Amygdala (tissue), 56 donors: ENCODE measurements at regions not wholly inside any gene's neighbourhood (a gene's known extent, or its start where the extent isn't known, plus 50 kb on each side); places are given as distances from the start of the nearest gene placed in this dataset.

Experiments
- DNase-seq, 56 donors: peaks; one replicate each; lab custom pipeline; 2025; lab: John Stamatoyannopoulos, UW

DNA sequence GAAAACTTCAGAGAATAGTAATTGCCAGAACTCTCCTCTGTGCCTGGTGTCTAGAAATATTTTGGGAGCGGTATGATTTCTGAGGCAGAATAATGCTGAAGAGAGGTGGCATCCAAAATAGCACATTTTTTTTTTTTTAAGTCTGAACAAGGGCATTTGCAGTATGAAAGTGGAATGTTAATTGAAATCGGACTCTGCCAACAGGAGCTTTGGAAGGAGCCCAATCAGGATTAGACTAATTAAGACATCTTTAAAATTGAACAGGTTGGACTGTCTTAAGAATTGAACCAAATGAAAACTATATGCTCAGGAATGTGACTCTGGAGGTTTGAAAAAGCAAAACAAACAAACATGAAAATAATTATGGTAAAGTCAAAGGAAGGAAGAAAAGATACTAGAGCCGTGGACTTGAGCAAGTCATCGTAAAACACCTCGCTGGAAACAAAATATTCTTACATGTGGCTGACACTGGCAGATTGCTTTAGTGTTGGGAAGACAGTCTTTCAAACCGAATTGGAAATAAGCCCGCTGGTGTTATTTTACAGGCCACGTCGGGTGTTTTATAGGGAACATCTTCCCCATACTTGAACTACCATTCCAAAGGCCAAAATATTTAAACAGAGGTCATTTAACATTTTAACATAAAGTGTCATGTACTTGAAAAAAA lies 436.3 kb downstream of the VRK1 start:
- no peak for DNase-seq

DNA sequence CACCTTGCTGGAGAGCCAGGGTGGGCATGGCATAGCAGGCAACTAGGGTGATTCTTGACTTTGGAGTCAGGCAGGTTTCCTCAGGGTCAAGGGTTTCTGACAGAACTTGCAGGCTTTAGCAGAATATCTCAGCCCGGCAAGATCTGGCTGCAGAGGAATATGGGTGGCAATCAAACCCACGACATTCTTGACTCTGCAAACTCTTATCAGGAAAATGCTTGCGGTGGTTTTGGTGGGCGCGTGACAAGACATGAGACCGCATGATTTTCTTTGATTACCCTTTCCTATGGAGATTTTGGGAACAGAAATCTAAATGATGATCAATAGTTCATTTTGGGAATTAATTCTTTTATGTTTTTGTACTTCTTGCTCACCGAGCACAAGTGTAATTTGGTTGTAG lies 449.5 kb downstream of the VRK1 start:
- no peak for DNase-seq

DNA sequence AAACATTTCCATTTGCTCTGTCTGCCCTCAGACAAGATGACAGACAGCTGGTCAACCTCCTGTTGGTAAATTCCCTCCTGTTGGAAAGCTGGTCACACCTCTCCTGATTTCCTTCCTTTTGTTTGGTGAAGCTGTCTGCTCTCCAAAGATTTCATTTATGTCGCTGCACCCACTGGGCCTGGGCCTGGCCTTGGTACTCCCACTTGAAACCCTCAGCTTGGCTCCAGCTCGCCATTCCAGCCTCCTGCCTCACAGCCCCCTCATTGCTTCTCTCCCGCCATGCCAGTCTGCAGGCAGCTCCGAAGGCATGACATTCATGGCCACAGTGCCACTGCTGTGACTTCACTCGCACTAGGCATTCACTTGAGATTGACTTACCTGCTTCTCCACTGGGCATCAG lies 451.8 kb downstream of the VRK1 start:
- no peak for DNase-seq

DNA sequence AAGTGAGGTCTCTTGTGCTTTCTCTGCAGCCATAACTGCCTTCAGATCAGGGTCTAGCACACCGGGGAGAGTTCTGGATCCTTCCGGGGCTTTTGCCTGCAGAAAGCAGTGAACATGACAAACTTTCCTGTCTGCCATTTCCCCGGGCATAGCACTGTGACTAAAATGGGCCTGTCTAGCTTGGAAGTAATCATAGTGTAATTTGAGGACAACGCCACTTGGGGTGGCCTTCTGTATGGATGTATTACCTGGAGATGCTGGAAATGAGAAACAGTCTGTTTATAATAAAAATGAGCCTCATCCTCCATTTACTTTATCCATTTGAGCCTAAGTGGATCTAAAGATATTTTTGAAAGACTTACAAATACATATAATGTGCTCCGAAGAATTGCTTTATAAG lies 453.7 kb downstream of the VRK1 start:
- DNase-seq = no peak

DNA sequence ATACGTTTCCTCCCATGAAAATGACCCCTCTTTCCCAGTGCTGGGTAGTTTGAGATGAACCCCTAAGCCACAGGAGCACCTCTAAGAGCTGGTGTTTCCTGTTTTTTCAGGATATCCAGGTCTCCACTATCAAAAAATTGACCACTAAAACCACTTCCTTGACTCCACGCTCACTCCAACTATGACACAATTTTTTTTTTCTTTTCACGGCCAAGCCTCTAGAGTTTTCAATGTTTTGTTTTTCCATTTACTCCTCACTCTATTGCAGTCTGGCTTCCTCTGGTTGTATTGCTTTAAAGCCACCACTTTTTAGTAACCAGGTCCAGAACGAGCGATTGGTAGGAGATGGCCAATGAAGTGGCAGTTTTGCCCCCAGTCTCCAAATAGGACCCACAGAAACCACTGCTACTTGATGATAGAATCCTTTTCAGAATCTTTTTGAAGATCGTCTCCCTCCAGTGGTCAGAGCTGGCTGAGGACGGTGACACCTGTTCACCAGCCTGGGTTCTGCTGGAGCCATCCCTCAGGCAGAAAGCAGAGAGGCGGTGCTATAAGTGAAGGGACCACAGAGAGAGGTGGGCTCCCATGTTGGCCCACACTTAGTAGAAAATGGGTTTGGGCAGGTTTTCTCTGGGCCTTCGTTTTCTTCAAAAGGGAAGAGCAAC lies 454.4 kb downstream of the VRK1 start:
- DNase-seq = no peak

DNA sequence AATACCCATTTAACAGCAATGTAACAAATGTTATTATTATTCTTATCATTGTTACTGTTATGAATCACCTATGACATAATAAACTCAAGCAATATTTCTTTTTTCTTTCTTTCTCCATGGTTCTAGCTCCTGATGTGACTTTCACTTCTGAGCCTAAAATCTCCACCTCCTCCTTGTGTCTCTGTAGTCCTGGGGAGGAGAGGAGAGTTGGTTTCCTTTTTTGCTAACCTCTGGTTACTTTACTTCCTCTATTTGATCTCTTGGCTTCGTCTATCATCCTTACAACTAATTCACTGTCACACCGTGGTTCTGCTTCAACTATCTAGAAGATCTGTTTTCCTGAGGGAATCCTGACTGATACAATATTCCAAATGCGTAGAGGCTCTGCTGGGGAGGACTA lies 456.6 kb downstream of the VRK1 start:
- DNase-seq = no peak

DNA sequence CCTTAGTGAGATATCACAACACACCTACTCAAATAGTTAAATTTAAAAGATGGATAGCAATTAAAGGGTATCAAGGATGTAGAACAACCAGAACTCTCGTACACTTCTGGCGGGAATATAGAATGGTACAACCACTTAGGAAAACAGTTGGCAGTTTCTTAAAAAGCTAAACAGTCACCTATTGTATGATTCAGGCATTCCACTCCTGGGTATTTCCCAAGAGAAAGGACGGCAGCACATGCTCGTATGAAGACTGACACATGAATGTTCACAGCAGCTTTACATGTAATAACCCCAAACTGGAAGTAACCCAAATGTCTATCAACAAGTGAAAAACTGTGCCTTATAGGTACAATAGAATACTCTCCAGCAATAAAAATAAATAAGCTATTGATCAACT lies 465.2 kb downstream of the VRK1 start:
- DNase-seq = no peak

DNA sequence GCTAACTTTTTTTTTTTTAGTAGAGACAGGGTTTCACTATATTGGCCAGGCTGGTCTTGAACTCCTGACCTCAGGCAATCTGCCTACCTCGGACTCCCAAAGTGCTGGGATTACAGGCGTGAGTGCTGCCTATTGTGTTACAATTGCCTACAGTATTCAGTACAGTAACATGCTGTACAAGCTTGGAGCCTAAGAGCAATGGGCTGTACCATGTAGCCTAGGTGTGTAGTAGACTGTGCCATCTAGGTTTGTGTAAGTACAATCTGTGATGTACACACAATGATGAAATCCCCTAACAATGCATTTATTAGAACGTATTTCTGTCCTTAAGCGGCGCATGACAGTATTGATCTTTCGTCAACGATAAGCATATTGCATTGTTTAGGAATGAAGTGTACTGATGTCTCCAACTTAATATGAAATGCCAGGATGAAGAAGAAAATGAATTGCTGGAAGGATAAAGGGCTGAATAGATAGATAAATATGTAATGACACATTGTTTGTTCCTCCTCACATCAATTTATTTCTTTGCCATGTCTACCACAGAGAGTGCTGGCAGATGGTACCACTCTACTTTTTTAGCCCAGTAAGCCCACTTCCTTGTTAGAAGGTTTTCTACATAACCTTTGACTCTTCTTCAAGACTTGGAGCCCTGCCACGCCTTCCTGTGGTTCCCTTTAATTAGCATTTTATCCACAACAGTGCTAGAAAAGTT lies 467.5 kb downstream of the VRK1 start:
- no peak for DNase-seq

DNA sequence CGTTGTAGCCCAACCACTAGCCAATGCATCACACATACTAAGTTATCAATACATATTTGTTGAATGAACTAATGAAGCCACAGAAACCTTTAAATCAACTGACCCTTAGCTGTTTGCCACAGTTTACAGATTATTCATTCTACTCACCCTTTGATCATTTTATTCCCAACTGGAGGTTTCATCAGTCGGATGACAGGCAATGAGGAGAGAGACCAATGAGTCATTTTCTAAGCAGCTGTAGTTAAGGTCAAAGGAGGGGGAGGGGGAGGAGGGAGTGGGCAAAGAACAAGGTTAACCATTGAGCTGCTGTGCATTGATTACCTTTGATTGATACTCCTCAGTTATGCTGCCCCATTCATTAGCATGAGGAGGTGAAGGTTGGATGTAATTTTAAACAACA lies 469.5 kb downstream of the VRK1 start:
- no peak for DNase-seq

DNA sequence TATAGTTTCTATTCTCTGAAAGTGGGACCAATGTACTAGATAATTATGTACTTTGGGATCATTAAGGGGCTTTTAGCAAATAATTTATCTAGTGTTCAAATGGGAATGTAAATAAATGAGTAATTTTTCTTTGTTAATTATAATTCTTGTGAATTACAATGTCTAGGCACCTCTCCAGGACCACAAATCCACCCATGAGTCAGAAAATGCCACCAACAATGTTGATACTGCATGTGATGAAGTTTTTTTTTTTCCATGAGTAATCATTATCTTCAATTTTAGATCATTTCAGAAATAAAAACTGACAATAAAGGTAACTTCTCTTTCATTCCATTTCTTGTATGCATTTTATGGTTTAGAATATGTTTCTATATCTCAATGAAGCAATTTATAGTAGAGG lies 470.3 kb downstream of the VRK1 start:
- no peak for DNase-seq

DNA sequence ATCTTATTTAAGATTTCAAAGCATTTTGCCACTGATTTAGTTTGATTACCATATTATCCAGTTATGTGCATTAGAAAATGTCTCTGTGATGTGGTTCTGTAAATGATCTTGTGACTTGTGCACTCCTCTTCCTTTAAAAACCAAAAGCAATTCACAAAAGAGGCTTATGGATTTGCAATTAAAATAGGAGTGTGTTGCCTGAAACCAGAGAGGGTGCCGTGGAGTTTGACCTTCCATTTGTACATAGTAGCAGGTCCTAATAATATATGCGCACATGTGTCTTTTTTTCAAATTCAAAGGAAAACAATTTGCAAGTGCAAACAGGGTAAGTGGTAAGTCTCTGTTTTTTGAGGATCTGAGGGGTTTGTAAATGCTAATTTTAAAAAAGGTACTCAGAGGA lies 470.9 kb downstream of the VRK1 start:
- DNase-seq = no peak

DNA sequence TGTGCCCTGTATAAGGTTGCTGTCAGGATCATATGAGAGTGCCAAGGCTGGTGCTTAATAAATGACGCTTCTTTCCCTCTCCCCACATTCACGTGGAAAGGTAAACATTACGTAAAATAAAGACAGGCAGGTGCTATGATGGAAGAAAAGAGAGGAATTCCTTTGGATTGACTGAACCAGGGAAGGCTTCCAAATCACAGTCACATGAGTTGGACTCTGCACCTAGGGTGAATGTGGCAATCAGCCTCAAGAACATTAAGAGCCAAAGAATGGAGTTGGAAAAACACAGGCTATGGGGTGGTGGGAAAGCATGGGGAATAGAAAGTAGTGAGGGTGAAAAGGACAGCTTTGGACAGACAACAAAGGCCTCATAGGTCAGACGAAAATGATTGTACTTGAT lies 473.1 kb downstream of the VRK1 start:
- DNase-seq = no peak

DNA sequence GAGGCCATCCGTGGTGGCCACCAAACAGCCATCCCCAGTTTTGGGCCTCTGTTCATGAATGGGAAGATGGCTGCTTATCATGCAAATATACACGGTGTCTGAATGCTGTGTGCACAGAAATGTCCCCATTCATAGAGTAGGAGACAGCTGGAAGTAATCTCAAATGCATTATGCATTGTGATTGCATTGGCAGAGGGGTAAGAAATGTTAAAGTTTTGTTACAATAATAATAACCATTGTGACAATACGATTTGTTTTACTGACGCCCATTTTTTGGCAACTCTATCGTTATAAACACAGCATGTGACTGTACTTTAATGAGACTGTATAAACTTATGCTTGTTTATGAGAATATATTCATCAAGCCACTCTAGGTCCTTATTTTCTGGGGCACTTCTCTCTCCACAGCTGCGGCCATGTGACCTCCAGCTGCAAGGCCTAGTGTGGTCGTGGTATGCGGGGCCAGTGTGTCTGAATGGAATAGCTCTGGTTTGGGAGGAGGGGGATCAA lies 474.3 kb downstream of the VRK1 start:
- peak in 2 of 56 donors; percentile 6 to 15 for DNase-seq

DNA sequence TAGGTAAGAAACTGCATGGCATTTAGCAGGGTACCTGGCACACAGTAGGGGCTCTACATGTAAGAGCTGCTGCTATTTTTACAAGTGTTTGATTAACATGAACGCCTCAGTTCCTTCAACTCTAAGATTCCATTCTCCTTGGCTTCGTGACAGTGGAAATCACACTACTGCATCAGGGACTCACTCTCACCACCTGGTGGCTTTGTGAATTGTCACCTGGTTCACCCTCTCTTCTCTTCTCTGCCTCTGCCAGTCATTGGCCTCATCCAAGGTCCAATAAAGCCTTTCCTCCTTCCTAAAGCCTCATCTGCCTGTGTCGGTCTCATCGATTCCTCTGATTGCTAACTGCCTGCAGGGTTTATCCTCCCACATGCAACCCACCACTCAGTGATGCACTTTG lies 476.4 kb downstream of the VRK1 start:
- DNase-seq = no peak

DNA sequence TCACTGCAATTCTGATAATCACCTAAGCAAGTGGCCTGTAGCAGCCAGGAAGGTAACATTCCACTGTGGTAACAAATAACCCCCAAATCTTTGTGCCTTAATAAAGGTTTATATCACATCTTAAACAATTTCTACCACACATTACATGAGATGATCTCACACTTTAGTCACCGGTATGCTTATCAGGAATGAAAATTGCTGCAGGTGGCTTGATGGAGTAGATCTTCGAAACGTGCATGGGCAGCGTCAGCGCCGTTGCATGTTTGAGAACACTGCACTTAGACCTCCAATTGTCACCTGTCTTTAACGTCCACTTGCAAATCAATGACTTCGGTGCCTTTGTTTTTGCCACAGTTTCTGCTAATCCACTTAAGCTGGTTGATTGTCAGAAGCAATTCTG lies 477.4 kb downstream of the VRK1 start:
- no peak for DNase-seq

DNA sequence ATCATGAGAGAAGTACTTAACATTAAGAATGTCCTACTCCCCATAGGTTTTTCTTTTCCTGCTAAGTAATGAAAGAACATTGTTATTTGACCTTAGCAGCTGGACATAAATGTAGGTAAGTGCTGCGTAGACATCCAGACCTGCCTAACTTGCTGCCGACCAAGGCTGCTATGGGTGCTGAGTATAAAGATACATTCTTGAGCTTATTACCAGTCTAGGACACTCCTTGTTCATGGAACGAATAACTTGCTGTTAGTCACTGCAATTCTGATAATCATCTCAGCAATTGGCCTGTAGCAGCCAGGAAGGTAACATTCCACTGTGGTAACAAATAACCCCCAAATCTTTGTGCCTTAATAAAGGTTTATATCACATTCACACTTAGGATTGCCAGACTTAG lies 478.1 kb downstream of the VRK1 start:
- DNase-seq = no peak

DNA sequence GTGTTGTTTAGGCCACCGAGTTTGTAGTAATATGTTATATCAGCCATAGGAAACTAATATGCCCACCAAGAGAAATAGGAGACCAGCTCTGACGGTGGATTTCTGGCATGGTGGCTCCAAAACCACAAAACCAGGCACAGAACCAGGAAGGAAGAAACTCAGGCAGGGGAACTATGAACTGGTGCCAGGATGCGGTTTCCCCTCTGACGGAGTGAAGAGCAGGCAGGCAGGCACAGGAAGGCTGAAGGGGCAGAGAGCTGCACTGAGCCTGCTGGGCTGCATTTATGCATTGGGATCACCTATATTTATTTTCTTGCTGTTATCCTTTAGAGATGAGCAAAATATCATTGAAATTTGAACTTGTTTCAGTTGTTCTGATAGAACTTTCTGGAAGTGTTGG lies 479.4 kb downstream of the VRK1 start:
- DNase-seq = no peak

DNA sequence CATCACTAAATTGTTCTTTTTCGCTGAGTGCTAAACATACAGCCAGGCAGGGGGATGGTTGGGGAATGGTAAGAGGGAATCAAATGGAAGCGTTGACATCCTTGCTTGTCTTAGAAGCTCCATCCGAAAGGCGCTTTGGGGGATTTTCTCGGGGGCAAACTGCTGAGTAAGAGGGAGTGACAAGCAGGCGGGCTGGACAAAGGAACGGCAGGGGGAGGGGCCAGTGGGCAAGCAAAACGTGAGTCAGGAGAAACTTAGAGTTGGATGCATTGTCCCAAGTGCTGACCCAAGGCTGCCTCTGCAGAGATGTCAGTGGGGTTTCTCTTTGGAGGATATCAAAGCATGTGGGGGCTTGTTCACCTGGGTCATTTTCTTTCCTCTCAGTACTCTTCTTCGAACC lies 480.5 kb downstream of the VRK1 start:
- no peak for DNase-seq

DNA sequence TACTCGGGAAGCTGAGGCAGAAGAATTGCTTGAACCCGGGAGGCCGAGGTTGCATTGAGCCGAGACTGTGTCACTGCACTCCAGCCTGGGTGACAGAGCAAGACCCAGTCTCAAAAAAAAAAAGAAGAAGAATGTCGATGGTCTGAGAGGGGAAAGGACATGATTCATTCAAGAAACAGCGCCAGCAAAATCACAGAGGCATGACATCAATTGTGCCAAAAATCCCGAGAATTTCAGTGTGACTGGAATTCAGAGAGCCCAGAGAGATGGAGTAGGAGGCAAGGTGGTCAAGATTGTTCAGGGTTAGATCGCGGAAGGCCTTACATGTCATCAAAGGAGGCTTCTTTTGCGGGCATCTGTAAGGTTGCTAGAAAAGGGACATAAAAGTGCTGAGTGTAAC lies 483.3 kb downstream of the VRK1 start:
- DNase-seq = no peak

DNA sequence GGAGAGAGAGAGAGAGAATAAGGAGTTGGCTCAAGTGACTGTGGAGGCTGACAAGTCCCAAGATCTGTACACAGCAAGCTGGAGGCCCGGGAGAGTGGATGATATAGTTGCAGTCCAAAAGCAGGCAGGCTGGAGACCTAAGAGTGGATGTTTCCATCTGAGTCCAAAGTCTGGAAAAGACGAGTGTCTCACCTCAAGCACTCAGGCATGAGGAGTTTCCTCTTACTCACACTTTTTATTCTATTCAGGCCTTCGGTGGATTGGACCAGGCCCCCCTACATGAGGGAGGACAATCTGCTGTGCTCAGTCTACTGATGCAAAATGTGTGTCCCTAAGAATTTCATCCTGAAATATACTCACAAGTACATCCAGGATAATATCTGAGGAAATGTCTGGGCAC lies 484.6 kb downstream of the VRK1 start:
- DNase-seq = no peak

DNA sequence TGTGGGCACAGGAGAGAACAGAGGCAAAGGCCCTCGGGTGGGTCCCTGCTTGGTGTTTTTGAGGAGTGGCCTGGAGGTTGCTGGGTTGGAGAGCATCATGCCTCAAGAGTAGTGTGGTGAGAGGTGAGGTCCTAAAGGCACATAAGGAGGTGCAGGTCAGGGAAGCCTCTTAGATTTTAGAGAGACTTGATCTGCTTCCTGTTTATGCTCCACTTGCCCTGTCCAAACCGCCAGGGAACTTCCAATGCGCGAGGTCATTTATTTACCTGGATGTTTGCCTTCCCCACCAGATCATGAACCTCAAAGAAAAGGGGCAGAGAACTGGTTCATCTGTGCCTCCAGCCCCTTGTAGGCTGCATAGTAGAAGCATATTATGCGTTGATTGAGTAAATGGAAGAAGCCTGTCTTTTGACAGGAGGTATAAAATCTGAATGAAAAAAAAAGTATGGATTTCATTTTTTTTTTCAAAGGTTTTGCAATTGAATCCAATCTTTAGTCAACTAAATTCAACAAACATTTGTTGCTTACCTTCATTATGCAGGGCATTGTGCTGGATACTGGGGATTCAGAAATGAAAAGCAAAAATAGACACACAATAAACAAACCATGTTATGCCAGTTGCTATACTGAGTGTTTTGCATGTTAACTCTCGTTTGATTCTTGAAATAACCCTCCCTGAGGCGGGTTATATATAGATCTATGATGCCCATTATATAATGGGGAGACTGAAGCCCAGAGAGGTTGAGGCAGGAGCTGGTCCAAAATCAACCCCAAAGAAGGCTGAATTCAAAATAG lies 485.2 kb downstream of the VRK1 start:
- no peak for DNase-seq
